Osteoblast (primary cell): ENCODE measurements at regions not wholly inside any gene's neighbourhood (a gene's known extent, or its start where the extent isn't known, plus 50 kb on each side); places are given as distances from the start of the nearest gene placed in this dataset.

Experiments
- DNase-seq: peaks from one replicate; pipeline ENCODE4 v3.0.0; 2011; ENCODE audit warnings: low spot score, mixed read lengths; ENCODE audit not compliant: insufficient read length; ENCODE audit errors: missing footprints
- H2AFZ ChIP-seq: 2 replicates; pipeline ENCODE4 v1.6.0; 2011; ENCODE audit warnings: mild to moderate bottlenecking, low read length
- H3K27ac ChIP-seq: 2 replicates; pipeline ENCODE4 v1.5.1; 2011; ENCODE audit warnings: mild to moderate bottlenecking, low read depth, low read length, moderate library complexity
- H3K27me3 ChIP-seq: 2 replicates; pipeline ENCODE4 v1.6.0; 2012; ENCODE audit warnings: mild to moderate bottlenecking, control low read depth, inconsistent platforms, low read length, moderate library complexity; ENCODE audit not compliant: insufficient read depth
- H3K36me3 ChIP-seq: 2 replicates; pipeline ENCODE4 v1.5.1; 2011; ENCODE audit warnings: mild to moderate bottlenecking, low read length, control low read depth, moderate library complexity; ENCODE audit not compliant: insufficient read depth
- H3K4me1 ChIP-seq: 2 replicates; pipeline ENCODE4 v1.5.1; 2011; ENCODE audit warnings: mild to moderate bottlenecking, low read length, control low read depth, moderate library complexity; ENCODE audit not compliant: insufficient read depth
- H3K4me2 ChIP-seq: 2 replicates; pipeline ENCODE4 v1.6.0; 2011; ENCODE audit warnings: mild to moderate bottlenecking, low read length; ENCODE audit not compliant: insufficient read depth
- H3K4me3 ChIP-seq: fragments of 200-600 bp; sonication (generic); 3 replicates; pipeline ENCODE4 v1.5.1; 2012; ENCODE audit warnings: mild to moderate bottlenecking, low read length, inconsistent platforms; ENCODE audit not compliant: insufficient read depth
- H3K79me2 ChIP-seq: 2 replicates; pipeline ENCODE4 v1.6.0; 2012; ENCODE audit warnings: mild to moderate bottlenecking, low read length, control low read depth, inconsistent platforms; ENCODE audit not compliant: insufficient read depth
- H3K9me3 ChIP-seq: 2 replicates; pipeline ENCODE4 v1.5.1; 2011; ENCODE audit warnings: low read depth, low read length, control low read depth
- H4K20me1 ChIP-seq: 2 replicates; pipeline ENCODE4 v1.6.0; 2012; ENCODE audit warnings: mild to moderate bottlenecking, low read length, control low read depth; ENCODE audit not compliant: insufficient read depth
- CTCF ChIP-seq: IDR thresholded peaks from 2 replicates; pipeline ENCODE4 v1.5.1; 2011; ENCODE audit warnings: mild to moderate bottlenecking, low read depth, low read length, moderate library complexity; ENCODE audit errors: extremely low read depth

DNA sequence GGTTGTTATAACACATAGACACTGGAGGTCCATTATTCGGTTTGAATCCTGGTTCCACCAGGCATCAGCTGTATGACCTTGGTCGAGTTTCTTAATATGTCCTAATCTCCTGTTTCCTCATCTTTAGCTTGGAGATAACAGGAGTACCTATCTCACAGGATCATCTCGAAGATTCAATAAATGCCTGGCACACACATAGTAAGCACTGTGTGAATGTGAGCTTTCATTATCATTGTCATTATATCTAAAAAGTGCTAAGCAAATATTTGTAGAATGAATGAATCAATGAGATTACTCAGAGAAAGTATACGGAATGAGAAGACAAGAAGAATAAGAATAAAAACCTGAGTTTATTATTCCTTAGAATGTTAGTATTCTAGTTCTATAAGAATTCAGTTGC is 227.4 kb upstream of the CFAP20DC start:
- no peak overlapping the region for H2AFZ ChIP-seq
- H3K36me3 ChIP-seq: no peaks in the 10 kb centered on the region
- no peaks in the 10 kb centered on the region for H3K79me2 ChIP-seq
- H3K4me3 ChIP-seq: no peak overlapping the region
- no peak for DNase-seq
- no peaks in the 10 kb centered on the region for H3K4me1 ChIP-seq
- no peaks in the 10 kb centered on the region for H3K27me3 ChIP-seq
- TF ChIP-seq CTCF: no peak
- H3K9me3 ChIP-seq: no peaks in the 10 kb centered on the region
- H3K4me2 ChIP-seq: no peak overlapping the region
- no peaks in the 10 kb centered on the region for H4K20me1 ChIP-seq
- no peak overlapping the region for H3K27ac ChIP-seq

DNA sequence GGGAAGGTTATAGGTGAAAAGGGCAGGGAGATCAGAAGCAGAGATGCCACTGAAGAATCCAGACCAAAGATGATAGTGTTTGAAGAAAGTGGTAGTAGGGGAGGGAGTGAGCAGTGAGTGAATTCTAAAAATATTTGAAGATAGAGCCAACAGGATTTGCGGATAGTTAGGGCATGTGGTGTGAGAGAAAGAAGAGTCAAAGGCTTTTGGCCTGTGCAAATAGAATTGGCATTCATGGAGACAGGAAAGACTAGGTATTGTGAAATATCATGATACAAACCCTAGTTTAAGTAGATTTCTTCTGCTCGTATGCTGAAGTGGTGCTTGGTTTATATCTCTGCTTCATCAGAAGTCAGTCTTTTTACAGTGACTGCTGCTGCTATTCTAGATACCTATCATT is 224.2 kb upstream of the CFAP20DC start:
- TF ChIP-seq CTCF: no peak
- no peaks in the 10 kb centered on the region for H3K4me1 ChIP-seq
- no peaks in the 10 kb centered on the region for H3K27me3 ChIP-seq
- no peaks in the 10 kb centered on the region for H4K20me1 ChIP-seq
- no peak overlapping the region for H3K4me2 ChIP-seq
- no peak overlapping the region for H2AFZ ChIP-seq
- H3K9me3 ChIP-seq: no peaks in the 10 kb centered on the region
- H3K79me2 ChIP-seq: no peaks in the 10 kb centered on the region
- H3K36me3 ChIP-seq: no peaks in the 10 kb centered on the region
- DNase-seq: peak; percentile 55
- no peak overlapping the region for H3K27ac ChIP-seq
- H3K4me3 ChIP-seq: no peak overlapping the region

DNA sequence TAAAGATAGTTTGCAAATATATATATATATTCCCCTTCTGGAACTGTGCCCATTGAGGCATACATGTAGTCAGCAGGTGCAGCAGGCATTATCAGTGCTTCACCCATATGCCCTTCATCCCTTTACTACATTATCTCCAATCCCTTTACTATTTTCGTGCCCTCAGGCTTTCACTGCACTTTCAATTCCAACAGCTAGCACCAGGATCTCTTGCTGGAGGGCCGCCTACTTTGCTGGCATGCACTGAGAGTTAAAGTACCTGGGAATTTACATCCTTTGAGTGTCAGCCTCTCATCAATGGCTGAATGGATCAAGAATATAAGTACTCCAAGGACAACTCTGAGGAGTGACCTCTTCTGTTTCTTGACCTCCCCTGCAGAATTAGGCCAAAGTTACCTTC is 222.1 kb upstream of the CFAP20DC start:
- H3K4me2 ChIP-seq: no peak overlapping the region
- no peaks in the 10 kb centered on the region for H3K79me2 ChIP-seq
- peaks cover 3% of the 10 kb centered on the region for H3K4me1 ChIP-seq

DNA sequence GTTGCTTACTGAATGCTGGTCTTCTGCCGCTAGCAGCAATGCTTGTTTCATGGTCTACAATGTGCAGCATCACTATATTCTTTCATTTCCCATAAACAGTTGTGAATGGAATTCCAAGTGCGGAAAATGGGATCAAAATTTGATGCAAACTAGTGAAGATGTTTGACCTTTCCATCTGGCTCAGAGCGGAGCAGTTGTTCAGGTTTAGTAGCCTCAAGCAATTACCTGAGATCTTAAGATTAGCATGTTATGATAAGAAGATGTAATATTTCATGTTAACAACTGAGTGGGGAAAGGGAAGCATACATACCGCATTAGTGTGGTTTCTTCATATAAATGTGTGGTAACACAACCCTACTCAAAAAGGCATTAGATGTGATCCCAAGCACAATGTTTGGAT is 221.1 kb upstream of the CFAP20DC start:
- no peak for TF ChIP-seq CTCF
- peaks cover 6% of the 10 kb centered on the region for H3K4me1 ChIP-seq
- H3K27me3 ChIP-seq: no peaks in the 10 kb centered on the region
- no peaks in the 10 kb centered on the region for H4K20me1 ChIP-seq
- H3K27ac ChIP-seq: no peak overlapping the region
- H2AFZ ChIP-seq: no peak overlapping the region
- no peak overlapping the region for H3K4me3 ChIP-seq
- H3K4me2 ChIP-seq: no peak overlapping the region
- no peaks in the 10 kb centered on the region for H3K9me3 ChIP-seq
- no peaks in the 10 kb centered on the region for H3K36me3 ChIP-seq
- H3K79me2 ChIP-seq: no peaks in the 10 kb centered on the region
- no peak for DNase-seq

More for the DNA sequence above, 222.1 kb upstream of the CFAP20DC start:
- Histone ChIP-seq H3K27me3 (no peaks in the 10 kb centered on the region), H3K36me3 (no peaks in the 10 kb centered on the region), H2AFZ (no peak overlapping the region), H3K4me3 (no peak overlapping the region), H3K27ac (no peak overlapping the region), H4K20me1 (no peaks in the 10 kb centered on the region), H3K9me3 (no peaks in the 10 kb centered on the region)
- TF ChIP-seq CTCF: no peak
- DNase-seq: no peak
